ENCODE measurements at regions not wholly inside any gene's neighbourhood (a gene's known extent, or its start where the extent isn't known, plus 50 kb on each side); places are given as distances from the start of the nearest gene placed in this dataset.

GRCh38 chr21:14773777-14774345 is 227.7 kb upstream of the SAMSN1 start:
- peak; percentile 21 for DNase-seq (ENCODE audit: low read depth)
- TF ChIP-seq, protein P1, sequence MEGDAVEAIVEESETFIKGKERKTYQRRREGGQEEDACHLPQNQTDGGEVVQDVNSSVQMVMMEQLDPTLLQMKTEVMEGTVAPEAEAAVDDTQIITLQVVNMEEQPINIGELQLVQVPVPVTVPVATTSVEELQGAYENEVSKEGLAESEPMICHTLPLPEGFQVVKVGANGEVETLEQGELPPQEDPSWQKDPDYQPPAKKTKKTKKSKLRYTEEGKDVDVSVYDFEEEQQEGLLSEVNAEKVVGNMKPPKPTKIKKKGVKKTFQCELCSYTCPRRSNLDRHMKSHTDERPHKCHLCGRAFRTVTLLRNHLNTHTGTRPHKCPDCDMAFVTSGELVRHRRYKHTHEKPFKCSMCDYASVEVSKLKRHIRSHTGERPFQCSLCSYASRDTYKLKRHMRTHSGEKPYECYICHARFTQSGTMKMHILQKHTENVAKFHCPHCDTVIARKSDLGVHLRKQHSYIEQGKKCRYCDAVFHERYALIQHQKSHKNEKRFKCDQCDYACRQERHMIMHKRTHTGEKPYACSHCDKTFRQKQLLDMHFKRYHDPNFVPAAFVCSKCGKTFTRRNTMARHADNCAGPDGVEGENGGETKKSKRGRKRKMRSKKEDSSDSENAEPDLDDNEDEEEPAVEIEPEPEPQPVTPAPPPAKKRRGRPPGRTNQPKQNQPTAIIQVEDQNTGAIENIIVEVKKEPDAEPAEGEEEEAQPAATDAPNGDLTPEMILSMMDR (IDR thresholded peaks at IDR 0.05; ENCODE audit: insufficient read depth, low read depth, low read length): peak; percentile 41
- H3K4me3 ChIP-seq (ENCODE audit: low read depth, low read length): no peak overlapping the region

GRCh38 chr21:14771593-14771992 is 225.5 kb upstream of the SAMSN1 start:
- no peak for DNase-seq (ENCODE audit: low read depth)
- H3K4me3 ChIP-seq (ENCODE audit: low read depth, low read length): no peak overlapping the region
- TF ChIP-seq, protein P1 (IDR thresholded peaks at IDR 0.05; ENCODE audit: insufficient read depth, low read depth, low read length): no peak

GRCh38 chr21:14768042-14768441 is 221.9 kb upstream of the SAMSN1 start:
- no peak for DNase-seq (ENCODE audit: low read depth)
- TF ChIP-seq, protein P1 (IDR thresholded peaks at IDR 0.05; ENCODE audit: insufficient read depth, low read depth, low read length): no peak

DNA sequence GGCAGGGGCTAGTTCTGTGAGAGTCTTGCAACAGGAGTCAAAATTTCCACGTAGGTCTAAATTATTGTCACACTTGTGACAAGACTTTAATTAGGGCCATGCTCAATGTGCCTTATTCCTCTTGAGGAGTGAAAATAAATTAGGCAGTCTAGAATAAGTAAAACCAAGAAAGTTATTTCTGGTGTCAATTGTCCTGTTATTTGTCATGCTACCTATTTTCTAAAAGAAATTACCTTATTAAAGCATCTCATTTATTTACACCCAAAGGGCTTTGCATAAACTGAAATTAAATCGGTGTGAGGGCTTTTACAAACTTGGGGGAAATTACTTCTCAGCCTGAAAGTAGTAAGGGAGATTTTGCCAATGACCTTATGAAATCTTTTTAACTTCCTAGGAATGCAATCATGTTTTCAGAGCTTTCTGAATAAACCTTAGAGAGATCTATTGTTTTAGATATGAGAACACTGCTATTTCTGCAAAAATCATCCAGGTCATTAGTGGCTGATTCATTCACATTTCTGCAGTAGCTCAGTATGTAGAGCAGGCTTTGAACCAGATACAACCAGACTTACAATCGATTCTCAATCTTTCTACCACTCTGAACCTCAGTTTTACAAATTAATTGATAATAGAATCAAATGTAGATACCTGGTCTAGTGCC is 221.2 kb upstream of the SAMSN1 start:
- TF ChIP-seq, protein P1 (IDR thresholded peaks at IDR 0.05; ENCODE audit: insufficient read depth, low read depth, low read length): no peak
- no peak for DNase-seq (ENCODE audit: low read depth)
- H3K4me3 ChIP-seq (ENCODE audit: low read depth, low read length): no peak overlapping the region

More at GRCh38 chr21:14768042-14768441, 221.9 kb upstream of the SAMSN1 start:
- no peak overlapping the region for H3K4me3 ChIP-seq (ENCODE audit: low read depth, low read length)

- no peak overlapping the region for H3K4me3 ChIP-seq (ENCODE audit: low read depth, low read length)
- no peak for DNase-seq (ENCODE audit: low read depth)
- TF ChIP-seq, protein P1 (IDR thresholded peaks at IDR 0.05; ENCODE audit: insufficient read depth, low read depth, low read length): no peak
Observed at GRCh38 chr21:14766241-14766640, 220.1 kb upstream of the SAMSN1 start.

GRCh38 chr21:14763695-14764064 is 217.6 kb upstream of the SAMSN1 start:
- TF ChIP-seq, protein P1 (IDR thresholded peaks at IDR 0.05; ENCODE audit: insufficient read depth, low read depth, low read length): no peak
- H3K4me3 ChIP-seq (ENCODE audit: low read depth, low read length): no peak overlapping the region
- DNase-seq (ENCODE audit: low read depth): no peak
